ENCODE measurements at regions not wholly inside any gene's neighbourhood (a gene's known extent, or its start where the extent isn't known, plus 50 kb on each side); places are given as distances from the start of the nearest gene placed in this dataset.

DNA sequence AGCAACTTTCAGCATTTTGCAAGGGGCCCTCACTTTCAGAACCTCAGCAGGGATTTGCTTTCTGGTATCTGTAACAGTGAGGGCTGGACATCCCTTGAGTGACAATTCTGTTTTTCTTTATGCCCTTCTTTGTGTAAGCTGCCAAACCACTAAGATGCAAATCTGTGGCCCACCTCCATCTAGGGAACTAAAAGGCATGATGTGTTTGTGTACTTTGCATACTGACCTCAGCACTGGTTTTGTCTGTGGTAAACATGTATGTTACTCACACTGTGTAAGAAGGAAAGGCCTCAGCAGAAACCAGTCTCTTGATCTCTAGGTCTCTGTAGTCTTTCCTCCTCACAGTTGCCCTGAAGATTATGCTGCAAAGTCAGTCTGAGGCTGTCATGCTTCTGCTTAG, 396.6 kb upstream of the DYNLRB2 start:
- in situ Hi-C loops (cut with HindIII; ENCODE audit: low pct_unique_long_range_greater_than_20kb, low sequenced_read_pairs), result no loop called here
- POLR2A ChIA-PET, result no interaction called here

GRCh38 chr16:80142940-80143339, 397.9 kb upstream of the DYNLRB2 start:
- Histone ChIP-seq H3K4me3 (ENCODE audit: low read depth in 2 of 2, low read length in 2 of 2) (no peak overlapping the region), H3K36me3 (ENCODE audit: control insufficient read depth, insufficient read depth, low read length) (no peaks in the 10 kb centered on the region), H3K4me1 (ENCODE audit: control insufficient read depth, insufficient read depth, low read length) (no peaks in the 10 kb centered on the region), H3K9me3 (ENCODE audit: control insufficient read depth, insufficient read depth, low read depth, low read length) (no peaks in the 10 kb centered on the region), H3K27ac (ENCODE audit: low read length) (no peak overlapping the region), H3K27me3 (ENCODE audit: control insufficient read depth, insufficient read depth, low read length) (no peaks in the 10 kb centered on the region)
- TF ChIP-seq TCF7L2 (IDR thresholded peaks at IDR 0.05; ENCODE audit: low read depth, low read length) (no peak), SIN3A (IDR thresholded peaks at IDR 0.05; ENCODE audit: borderline replicate concordance, insufficient read depth, low read depth, low read length) (no peak), REST (IDR thresholded peaks at IDR 0.05; ENCODE audit: insufficient read depth in 1 of 2, low read depth in 2 of 2, low read length in 1 of 2) (no peak), CTCF (IDR thresholded peaks at IDR 0.05) (no peak), POLR2AphosphoS5 (IDR thresholded peaks at IDR 0.05; ENCODE audit: low read depth, low read length) (no peak)
- CTCF ChIA-PET, result no interaction called here
- BruUV-seq (replicated peaks), result no TSS peak
- intact Hi-C loops (cut with micrococcal nuclease; ENCODE audit: unreplicated experiment) (no loop called here), in situ Hi-C loops (cut with HindIII; ENCODE audit: low pct_unique_long_range_greater_than_20kb, low sequenced_read_pairs) (no loop called here)
- no peak for ATAC-seq
- POLR2A ChIA-PET, result no interaction called here
- DNase-seq (ENCODE audit: low read depth, low spot score), result no peak

More for the DNA sequence above, 396.6 kb upstream of the DYNLRB2 start:
- no peaks in the 10 kb centered on the region for H3K4me1 ChIP-seq (ENCODE audit: control insufficient read depth, insufficient read depth, low read length)
- DNase-seq (ENCODE audit: low read depth, low spot score) (no peak), ATAC-seq (no peak)
- H3K36me3 ChIP-seq (ENCODE audit: control insufficient read depth, insufficient read depth, low read length), result no peaks in the 10 kb centered on the region
- no peaks in the 10 kb centered on the region for H3K9me3 ChIP-seq (ENCODE audit: control insufficient read depth, insufficient read depth, low read depth, low read length)
- BruUV-seq (replicated peaks), result no TSS peak
- H3K27me3 ChIP-seq (ENCODE audit: control insufficient read depth, insufficient read depth, low read length), result no peaks in the 10 kb centered on the region
- H3K27ac ChIP-seq (ENCODE audit: low read length), result no peak overlapping the region
- no peak for TF ChIP-seq TCF7L2 (IDR thresholded peaks at IDR 0.05; ENCODE audit: low read depth, low read length)
- TF ChIP-seq REST (IDR thresholded peaks at IDR 0.05; ENCODE audit: insufficient read depth in 1 of 2, low read depth in 2 of 2, low read length in 1 of 2), result no peak
- TF ChIP-seq SIN3A (IDR thresholded peaks at IDR 0.05; ENCODE audit: borderline replicate concordance, insufficient read depth, low read depth, low read length), result no peak
- TF ChIP-seq CTCF (IDR thresholded peaks at IDR 0.05), result no peak
- TF ChIP-seq POLR2AphosphoS5 (IDR thresholded peaks at IDR 0.05; ENCODE audit: low read depth, low read length), result no peak
- CTCF ChIA-PET, result no interaction called here
- intact Hi-C loops (cut with micrococcal nuclease; ENCODE audit: unreplicated experiment), result no loop called here
- no peak overlapping the region for H3K4me3 ChIP-seq (ENCODE audit: low read depth in 2 of 2, low read length in 2 of 2)
